H1 (cell line): ENCODE measurements at regions not wholly inside any gene's neighbourhood (a gene's known extent, or its start where the extent isn't known, plus 50 kb on each side); places are given as distances from the start of the nearest gene placed in this dataset.

Experiments
- CEBPB ChIP-seq: IDR thresholded peaks from 2 replicates; pipeline ENCODE4 v1.6.1; 2012; ENCODE audit warnings: low read depth, low read length
- EGR1 ChIP-seq: IDR thresholded peaks from 2 replicates; pipeline ENCODE4 v1.6.1; 2011; ENCODE audit warnings: low read depth, low read length, borderline replicate concordance
- GABPA ChIP-seq: IDR thresholded peaks from 2 replicates; pipeline ENCODE4 v1.6.1; 2011; ENCODE audit warnings: mild to moderate bottlenecking, low read length, moderate library complexity, borderline replicate concordance; ENCODE audit not compliant: insufficient read depth
- KDM5A ChIP-seq: fragments of 200-600 bp; IDR thresholded peaks from 2 replicates; pipeline ENCODE4 v1.7.1; 2012; ENCODE audit warnings: mild to moderate bottlenecking, low read length, inconsistent platforms, mixed read lengths
- NRF1 ChIP-seq: IDR thresholded peaks from 2 replicates; pipeline ENCODE4 v1.6.1; 2011; ENCODE audit warnings: mild to moderate bottlenecking, low read depth, low read length, improper control_type of control experiment
- POU5F1 ChIP-seq: IDR thresholded peaks from 2 replicates; pipeline ENCODE4 v1.6.1; 2011; ENCODE audit warnings: low read depth, mild to moderate bottlenecking, low read length, moderate library complexity
- RNF2 ChIP-seq: fragments of 200-900, 300-1000 bp; sonication (generic); IDR thresholded peaks from 2 replicates; pipeline ENCODE4 v1.7.1; 2016; ENCODE audit warnings: borderline replicate concordance, low read depth, mild to moderate bottlenecking, antibody characterized with exemption, low read length; ENCODE audit not compliant: poor library complexity, severe bottlenecking; ENCODE audit errors: missing control alignments
- SP4 ChIP-seq: IDR thresholded peaks from 2 replicates; pipeline ENCODE4 v1.6.1; 2012; ENCODE audit warnings: low read length, inconsistent platforms
- TAF7 ChIP-seq: optimal IDR thresholded peaks from 2 replicates; pipeline ENCODE3; 2011; ENCODE audit warnings: low read depth, mild to moderate bottlenecking, inconsistent platforms, low read length, moderate library complexity, borderline replicate concordance

GRCh38 chr6:45757443-45758130 is 258.1 kb downstream of the CLIC5 start (continued):
- TF ChIP-seq CEBPB: no peak
- no peak for TF ChIP-seq EGR1
- no peak for TF ChIP-seq KDM5A
- TF ChIP-seq SP4: no peak
- TF ChIP-seq NRF1: no peak
- TF ChIP-seq POU5F1: no peak
- TF ChIP-seq GABPA: no peak
- TF ChIP-seq TAF7: no peak
- no peak for TF ChIP-seq RNF2
